IPS DF 19.7 (cell line): ENCODE measurements at regions not wholly inside any gene's neighbourhood (a gene's known extent, or its start where the extent isn't known, plus 50 kb on each side); places are given as distances from the start of the nearest gene placed in this dataset.

Experiments
- DNase-seq: peaks from one replicate; pipeline ENCODE4 v3.0.0-alpha.2; 2013; ENCODE audit warnings: low read depth, low spot score

DNA sequence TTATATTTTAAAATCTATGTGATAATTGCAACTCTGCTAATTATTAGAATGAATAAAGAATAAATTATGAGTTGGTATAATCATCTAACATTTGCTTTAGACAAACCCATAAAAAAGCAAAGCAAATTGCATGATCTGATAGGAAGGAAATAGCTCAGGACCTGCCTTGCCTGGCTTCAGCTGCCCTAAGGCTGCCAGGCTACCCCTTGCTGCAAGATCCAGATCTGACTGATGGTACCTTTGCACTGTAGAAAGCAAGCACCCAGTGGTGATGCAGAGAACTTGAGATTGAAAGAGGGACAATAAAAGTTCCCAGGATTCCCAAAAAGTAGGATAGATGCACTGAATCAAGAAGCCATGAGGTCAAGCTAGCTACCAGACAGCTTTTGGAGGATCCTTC is 100.9 kb upstream of the FSTL4 start:
- DNase-seq: no peak

DNA sequence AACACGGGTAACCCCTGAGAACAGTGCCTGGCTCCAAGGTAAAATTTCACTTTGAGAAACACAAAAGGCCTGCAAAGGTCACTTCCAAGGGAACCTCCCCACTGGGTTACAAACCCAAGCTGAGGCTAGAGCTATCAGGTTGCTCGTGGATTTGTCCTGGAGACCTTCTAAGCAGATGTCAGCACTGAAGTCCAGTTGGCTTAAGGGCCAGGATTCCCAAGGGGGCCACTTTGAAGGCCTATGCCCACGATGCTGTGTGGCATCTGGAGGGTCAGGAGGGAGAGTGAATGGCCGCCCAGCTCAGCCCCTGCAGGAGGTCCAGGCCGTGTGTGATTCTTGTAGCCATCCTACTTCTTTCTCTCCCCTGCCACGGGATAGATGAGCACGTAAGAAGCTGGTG is 100.2 kb upstream of the FSTL4 start:
- DNase-seq: no peak

DNA sequence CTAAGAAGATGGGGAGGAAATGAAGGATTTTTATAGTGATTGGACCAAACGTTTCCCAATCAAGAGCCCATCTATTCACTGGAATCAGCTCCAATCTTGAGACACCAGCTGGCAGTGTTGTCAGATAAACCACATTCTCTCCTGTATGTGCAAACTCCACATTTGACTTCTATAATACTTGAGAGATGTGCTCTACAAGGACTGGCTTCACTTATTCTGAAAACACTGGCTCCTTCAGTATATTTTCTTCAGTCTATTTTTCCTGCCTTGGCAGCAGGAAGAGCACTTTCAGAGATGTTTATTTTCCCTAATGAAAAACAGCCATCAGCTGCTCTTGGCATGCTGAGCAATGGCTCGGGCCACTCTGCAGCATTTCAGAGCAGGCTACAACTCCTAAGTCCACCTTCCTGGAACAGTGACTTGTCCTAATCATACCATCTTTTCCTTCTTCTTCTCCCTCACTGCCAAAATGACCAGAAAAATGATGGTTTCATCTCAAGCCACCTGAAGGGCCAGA is 96.9 kb upstream of the FSTL4 start:
- no peak for DNase-seq

DNA sequence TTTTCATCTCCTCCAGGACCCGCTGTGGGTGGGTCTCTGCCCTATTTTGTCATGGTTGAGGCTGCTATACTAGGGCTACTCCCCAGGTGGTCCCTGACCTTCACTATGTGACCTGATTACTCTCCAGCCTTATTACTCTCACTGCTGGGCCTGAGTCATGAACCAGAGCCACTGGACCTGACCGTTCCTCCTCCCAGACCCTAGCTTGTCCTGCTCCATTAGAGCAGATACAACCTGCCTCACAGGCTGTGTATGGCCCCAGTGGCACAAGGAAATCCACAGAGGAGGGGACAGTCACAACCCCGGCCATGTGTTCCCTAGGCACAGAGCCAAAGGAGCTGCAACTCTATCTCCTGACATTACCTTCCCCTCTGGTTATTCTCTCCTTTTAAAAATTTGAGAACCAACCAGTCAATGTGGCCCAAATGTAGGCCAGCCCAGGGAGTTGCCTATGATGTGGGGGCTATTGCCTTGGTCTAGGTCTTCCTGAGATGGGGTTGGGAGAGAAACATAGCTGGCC is 96.0 kb upstream of the FSTL4 start:
- no peak for DNase-seq

DNA sequence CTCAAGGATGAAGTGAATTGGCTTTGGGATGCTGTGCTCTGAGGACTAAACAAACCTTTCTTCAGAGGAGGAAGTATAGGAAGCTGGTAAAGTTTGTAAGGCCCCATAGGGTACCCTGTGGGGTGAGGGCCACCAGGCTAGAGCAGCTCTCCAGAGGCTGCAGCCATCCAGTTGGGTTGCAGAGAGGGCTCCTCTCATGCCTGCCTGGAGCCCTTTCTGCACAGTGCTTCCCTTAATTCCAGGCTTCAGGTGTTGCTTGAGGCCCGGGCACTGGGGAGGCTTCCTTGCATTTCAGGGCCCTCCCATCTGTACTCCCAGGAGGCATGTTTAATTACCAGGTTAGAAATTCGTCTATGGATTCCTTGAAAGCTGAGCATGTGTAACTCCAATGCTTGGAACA is 95.3 kb upstream of the FSTL4 start:
- no peak for DNase-seq

DNA sequence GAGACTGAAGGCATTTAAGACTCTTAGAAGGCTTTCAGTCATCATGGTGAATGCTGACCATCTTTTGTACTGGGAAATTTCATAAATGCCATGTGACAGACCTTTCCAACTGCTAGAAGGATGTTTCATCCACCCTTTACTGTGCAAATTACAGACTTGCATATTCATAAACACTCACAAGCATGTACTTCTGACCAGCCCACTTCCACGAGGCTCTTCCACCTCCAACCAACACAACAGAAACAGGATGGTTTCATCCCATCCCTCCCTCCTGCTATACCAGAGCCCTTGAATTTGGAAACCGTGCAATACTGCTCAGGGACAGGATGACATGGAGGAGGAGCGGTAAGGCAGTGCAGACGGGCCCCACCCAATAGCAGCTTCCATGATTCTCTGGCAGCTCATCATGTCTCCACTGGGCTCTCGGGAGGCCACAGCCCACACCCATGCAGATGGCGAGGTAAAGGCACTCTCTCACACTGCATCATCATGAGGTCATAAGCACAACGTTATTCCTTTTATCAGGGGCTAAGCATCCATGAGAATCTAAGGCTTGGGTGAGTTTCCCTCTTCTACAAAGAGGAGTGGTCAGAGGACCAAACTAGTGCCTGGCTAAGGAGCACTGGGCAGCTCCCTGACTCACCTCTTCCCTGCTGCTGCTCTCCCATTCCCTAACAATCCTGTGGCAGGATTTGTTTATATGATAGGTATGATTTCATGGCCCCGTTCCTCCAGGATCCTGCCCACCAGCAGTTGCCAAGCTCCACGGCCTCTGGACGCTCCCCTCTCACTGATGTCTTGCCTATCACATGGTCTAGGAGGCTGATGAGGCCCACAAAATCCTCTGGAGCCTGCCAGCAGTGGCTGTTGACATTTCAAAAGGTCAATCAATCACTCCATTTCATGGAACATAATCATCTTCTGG is 94.4 kb upstream of the FSTL4 start:
- DNase-seq: no peak

DNA sequence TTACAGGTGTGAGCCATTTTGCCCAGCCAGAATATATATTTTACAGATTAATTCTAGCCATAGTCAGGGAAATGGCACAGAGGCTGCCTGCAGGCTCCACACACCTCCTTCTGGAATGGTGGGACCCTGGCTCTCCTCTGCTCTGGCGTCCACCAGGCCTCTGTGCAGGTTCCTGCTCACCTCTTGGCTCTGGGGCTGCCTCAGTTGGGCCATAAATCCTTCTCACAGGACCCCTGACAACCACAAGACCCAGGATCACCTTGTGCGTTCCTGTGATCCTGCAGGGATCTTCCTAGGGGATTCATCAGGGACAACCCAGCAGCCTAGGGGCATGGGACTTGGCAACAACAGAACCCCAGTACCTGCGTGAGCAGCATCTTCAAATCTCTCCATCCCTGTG is 93.0 kb upstream of the FSTL4 start:
- DNase-seq: no peak

DNA sequence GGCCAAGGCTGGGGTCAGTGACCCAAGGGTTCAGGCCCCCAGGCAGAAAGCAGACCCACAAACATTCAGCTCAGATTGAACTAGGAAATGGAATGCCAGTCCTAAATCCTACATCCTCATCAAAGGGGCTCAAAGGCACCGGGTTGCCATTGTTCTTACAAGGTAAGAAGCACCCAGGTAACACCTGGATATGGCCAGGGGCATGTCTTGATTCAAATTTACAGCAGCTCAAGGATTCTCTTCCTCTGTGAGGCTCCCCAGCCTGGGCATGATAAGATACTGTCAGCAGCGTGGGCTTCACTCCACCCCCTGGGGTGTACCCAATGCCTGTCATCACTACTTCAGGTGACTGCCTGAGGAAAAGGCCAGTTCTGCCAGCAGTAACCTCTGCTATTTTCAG is 92.1 kb upstream of the FSTL4 start:
- no peak for DNase-seq

DNA sequence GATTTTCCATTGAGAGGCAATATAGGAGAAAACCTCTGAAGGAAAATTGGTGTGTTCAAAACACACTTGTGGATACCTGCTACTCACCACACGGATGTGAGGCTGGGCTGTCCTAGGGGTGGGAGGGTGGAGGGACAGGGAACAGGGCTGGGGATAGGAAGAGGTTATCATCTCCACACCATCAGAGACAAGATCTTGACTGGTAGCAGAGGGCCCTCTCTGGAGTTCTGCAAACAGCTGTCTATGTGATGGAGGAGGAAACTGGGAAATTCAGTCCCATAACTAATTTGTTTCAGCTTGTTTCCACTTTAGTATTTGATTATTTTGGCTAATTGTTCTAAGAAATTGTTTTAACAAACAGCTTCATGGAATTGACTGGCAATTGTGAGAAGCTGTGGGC is 91.6 kb upstream of the FSTL4 start:
- no peak for DNase-seq

DNA sequence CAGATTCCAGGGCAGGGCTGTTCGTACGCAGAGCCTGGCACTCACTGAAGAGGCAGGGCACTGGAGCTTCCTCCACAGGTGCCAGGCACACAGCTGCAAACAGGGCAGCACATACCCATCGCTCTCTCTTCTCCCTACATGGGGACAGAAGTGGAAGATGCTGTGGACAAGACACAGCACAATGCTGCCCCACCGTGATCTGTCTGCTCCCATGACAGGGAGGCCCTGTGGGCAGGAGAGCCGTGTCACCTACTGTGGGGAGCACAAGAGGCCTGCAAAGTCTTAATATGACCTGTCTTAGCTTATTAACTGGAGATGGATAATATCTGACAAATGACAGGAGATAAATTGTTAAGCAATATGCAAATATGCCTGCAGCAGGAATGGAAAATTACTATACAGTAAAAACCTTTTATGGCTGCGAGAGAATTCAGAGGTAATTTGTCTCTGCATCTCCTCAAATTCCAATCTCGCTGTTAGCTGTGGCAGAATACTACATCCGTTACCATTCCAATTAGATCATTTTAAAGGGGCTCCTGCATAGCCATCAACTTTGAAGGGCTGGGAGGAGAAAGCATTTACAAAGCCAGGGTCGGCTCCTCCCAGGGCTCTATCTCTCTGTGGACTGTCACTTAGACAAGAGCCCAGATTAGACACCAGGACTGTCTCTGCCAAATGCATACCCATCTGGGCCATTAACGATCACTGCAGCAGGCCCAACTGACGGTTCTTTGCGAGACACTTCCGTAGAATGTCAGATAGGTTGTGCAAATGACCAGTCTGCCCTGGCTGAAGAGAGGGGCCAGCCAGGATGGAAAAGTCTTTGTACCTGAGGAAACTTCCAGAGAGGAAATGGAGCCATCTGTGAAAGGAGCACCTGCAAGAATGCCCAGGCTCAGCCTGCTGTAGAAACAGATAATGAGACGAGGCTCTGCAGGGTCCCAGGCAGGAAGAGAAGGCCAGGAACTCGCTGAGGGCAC is 90.7 kb upstream of the FSTL4 start:
- DNase-seq: no peak

DNA sequence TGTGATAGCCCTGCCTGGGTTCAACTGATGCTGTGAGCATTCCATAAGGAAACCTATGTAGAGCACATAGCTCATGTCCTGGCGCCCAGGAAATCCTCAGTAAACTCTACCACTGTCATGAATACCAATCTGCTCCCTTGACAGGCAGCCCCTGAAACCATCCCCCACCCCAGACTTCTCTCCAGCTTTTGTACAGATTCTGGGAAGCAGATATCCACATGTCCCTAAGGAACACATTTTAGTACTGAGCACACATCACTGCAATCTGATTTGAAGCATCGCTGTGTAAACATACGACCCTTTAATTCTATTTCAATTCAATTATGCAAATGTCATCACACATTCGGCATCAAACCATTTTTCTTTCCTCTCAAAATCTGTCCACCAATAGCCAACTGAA is 89.5 kb upstream of the FSTL4 start:
- DNase-seq: no peak

DNA sequence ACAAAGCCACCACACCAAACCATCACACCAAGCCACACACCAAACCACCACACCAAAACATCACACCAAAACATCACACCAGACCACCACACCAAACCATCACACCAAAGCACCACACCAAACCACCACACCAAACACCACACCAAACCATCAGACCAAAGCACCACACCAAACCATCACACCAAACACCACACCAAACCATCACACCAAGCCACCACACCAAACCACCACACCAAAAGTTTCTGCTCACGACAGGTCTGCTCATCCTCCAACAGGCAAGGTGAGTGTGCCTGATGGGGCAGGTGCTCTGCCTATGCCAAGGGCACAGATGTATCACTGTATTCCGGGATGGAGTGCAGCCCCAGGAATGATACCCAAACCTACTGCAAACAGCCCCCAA is 87.9 kb upstream of the FSTL4 start:
- DNase-seq: no peak

DNA sequence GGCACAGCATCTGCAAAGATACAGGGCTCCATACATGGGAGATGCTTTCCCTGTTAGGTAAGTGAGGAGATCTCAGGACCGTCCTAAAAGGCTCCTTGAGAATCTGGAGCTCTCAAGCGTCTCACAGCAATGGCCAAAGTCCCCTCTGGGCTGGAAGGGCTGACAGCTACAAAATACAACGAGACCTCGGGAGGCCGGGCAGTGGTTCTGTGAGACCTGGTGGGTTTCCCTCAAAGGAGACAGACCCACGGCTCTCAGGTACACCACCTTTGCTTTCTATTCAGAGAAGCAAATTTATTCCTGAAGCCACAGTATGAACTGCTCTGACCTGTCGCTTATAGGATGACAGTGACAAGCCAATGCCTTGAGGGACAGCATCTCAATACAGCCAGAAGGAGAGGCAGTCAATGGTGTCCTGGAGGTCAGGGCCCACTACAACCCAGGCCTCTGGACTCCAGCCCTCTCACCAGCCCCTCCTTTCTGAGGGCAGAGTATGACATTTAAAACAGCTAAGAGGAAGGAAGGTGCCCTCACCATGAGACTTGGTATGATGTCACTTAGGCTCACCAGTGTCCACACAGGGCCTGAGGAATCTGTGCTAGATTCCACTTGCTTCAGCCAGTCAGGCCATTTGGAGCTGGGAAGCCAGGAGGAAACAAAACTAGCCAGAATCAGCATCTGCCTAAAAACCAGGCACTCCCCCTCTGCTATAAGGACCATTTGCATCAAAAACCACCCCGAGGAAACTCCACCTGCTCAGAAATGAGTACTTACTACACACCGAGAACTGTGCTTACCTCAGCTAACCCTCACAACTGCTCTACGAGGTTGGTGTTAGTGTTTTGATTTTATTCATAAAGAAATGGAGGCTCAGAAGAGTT is 86.5 kb upstream of the FSTL4 start:
- DNase-seq: no peak

DNA sequence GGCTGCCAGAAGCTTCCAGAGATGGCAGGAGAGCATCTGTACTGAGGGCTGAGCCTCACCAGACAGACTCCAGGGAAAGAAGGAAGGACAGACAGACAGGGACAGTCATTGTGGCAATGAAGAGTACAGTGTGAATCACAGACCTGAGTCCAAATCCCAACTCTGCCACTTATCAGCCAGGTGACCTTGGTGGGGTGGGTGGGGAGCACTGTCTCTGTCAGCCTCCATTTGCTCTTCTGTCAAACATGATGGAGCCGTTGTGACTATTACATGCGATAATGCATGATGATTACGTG is 85.9 kb upstream of the FSTL4 start:
- DNase-seq: no peak

DNA sequence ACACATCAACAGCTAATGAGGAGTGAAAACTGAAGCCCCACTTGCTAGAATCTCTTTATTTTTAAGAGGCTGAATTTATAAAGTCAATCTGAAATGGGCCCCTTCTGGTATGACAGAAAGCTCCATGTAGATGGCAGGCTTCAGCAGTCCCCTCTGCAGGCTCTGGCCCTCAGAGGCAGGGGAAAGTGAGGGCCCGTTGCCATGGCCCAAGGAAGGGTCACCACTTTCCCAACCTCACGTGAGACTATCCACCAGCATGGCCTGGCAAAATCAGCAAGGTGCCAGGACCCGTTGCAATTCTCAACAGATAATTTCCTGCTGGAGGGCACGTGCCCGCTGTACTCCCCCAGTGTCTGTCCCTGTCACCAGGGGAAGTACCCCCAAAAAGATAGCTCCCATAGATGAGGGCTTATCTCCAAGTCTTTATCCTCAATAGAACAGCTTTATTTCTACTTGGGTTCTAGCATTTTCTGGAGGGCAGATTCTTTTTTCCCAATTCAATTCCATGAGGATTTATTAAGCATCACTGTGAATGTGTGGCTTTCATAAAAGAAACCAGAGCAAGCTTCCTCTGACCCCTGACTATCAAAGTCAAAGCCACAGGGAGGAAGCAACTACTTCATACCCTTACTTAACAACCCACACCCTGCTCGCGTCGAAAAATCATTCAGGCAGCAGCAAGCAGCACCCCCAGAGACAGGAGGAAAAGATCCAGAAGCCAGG is 85.4 kb upstream of the FSTL4 start:
- DNase-seq: no peak

DNA sequence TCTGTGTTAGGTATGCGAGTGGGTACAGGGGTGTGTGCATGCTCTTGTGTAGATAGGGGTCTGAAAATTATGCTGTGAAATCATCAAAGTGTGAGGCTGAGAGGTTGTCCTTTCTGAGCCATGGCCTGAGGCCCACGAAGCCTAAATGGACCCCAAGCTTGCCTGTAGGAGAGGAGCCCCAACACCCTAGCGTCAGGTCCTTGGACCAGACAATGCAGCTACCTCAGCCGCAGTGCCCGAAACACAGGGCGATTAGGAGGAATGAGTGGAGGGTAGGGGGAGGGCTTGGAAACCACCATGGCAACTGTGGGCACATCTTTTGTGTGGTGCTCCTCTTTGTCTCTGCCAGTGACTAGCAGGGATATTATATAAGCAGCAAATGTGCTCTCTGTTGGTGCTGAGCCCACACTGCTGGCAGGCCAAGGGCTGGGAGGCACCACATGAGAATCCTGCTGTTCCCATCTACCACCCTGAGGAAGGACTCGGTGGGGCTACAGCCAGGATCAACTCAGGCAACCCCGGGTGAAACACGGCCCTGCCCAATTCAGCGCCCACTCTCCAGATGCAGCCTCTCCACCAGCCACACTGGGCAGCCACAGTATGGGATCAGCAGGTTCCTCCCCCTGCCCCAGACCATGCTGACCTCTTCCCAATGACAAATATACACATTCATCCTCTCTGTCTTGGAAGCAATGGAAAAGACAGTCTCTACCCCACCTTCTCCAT is 84.6 kb upstream of the FSTL4 start:
- no peak for DNase-seq

DNA sequence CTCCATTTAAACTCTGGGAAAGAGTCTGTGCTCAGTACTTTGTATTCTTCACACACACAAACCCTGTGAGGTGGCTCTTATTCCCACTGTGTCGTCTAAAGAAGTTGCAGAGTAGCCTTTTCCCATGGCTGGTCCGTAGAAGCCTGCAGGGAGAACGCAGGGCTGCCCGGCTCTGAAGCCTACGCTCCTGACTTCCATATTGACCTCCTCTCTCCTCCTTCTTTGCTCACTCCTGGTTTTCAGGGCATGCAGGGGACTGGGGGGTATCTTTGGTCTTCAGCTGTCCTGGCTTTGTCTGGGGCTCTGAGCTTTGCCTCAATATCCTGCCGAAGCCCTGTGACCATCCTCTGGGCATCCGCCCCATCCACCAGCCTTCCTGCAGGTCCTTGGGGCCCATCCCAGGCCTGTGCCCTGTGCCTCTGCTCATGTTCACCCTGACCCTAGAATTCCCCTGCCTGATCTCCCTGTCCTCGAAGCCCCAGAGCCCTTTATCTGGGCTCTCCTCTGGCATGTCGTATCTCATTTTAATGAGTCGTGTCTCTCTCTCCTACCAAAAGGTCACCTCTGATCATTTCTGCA is 83.8 kb upstream of the FSTL4 start:
- no peak for DNase-seq

DNA sequence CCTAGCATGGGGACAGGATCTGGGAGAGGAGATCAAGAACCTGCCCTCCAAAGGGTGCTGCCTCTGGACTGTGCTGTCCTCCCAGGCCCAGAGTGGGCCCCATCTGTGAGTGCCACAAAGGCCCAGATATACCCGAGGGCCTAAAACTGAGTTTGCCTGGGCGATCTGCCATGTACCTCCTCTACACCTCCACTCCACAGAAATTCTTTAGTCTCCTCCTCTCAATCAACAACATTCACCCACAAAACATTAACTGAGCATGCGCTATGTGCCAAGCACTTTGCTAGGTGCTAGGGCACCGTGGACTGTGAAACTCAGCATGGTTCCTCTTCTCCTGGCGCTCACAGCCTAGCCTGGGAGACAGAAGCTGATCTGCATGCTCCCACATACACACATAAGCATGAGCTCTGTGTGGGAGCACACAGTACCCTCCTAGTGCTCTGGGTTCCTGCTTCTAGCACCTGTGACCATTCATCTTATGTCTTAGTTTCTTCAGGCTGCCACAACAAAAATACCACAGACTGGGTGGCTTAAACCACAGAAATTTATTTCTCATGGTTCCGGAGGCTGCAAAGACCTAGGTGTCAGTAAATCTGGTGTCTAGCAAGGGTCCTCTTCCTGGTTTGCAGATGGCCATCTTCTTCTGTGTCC is 82.0 kb upstream of the FSTL4 start:
- DNase-seq: no peak

DNA sequence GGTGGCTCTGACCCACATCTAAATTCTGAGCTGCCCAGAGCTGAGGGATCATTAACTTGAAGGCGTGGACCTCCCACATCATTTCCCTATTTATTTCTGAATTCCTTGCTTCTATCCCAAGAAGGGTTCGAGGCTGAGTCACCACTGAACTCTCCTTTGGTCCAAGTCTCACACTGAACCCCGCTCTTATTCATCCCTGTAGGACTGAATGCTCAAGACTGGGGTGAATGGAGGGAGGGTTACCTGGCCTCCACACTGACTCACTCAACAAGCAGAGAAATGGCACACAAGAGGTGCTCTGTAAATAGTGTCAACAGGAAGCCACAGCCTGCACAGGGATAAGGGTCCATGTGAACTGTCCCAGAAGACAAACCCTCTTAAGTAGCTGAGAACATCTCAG is 79.1 kb upstream of the FSTL4 start:
- DNase-seq: no peak
